Neural progenitor cell (in vitro differentiated cells): ENCODE measurements at regions not wholly inside any gene's neighbourhood (a gene's known extent, or its start where the extent isn't known, plus 50 kb on each side); places are given as distances from the start of the nearest gene placed in this dataset.
A peak's percentile ranks its signal among the peaks of the same experiment; 100 is the strongest.

Experiments used
- DNase-seq: peaks from one replicate; pipeline ENCODE4 v3.0.0-alpha.2; 2016; ENCODE audit warnings: low spot score
- H2AFZ ChIP-seq: fragments of 200-600 bp; sonication (generic); replicated peaks from 2 replicates; pipeline ENCODE4 v1.6.1; 2016; ENCODE audit warnings: antibody characterized with exemption
- H3F3A ChIP-seq: fragments of 200-600 bp; sonication (generic); 2 replicates; pipeline ENCODE4 v1.6.1; 2016; ENCODE audit warnings: antibody characterized with exemption, low read depth
- H3K27ac ChIP-seq: fragments of 200-600 bp; sonication (generic); 2 replicates; pipeline ENCODE4 v1.5.1; 2016; ENCODE audit warnings: mild to moderate bottlenecking
- H3K27me3 ChIP-seq: fragments of 200-600 bp; sonication (generic); 2 replicates; pipeline ENCODE4 v1.6.1; 2016; ENCODE audit warnings: mild to moderate bottlenecking, moderate library complexity
- H3K36me3 ChIP-seq: fragments of 200-600 bp; sonication (generic); 2 replicates; pipeline ENCODE4 v1.5.1; 2016
- H3K4me1 ChIP-seq: fragments of 200-600 bp; sonication (generic); 2 replicates; pipeline ENCODE4 v1.6.1; 2016; ENCODE audit warnings: mixed run types
- H3K4me2 ChIP-seq: fragments of 200-600 bp; sonication (generic); 2 replicates; pipeline ENCODE4 v1.6.1; 2016
- H3K4me3 ChIP-seq: fragments of 200-600 bp; sonication (generic); 2 replicates; pipeline ENCODE4 v1.5.1; 2016
- H3K79me2 ChIP-seq: fragments of 200-600 bp; sonication (generic); 2 replicates; pipeline ENCODE4 v1.6.1; 2016; ENCODE audit warnings: low read depth
- H3K9ac ChIP-seq: fragments of 200-600 bp; sonication (generic); 2 replicates; pipeline ENCODE4 v1.6.1; 2016
- H3K9me3 ChIP-seq: fragments of 200-600 bp; sonication (generic); 2 replicates; pipeline ENCODE4 v1.5.1; 2016; ENCODE audit warnings: low read depth
- H4K20me1 ChIP-seq: fragments of 200-600 bp; sonication (generic); 2 replicates; pipeline ENCODE4 v1.6.1; 2016; ENCODE audit warnings: low read depth
- H3K27ac Mint-ChIP-seq: 3 replicates; pipeline ENCODE4 v1.8.0; 2021; ENCODE audit warnings: mixed read lengths
- H3K27me3 Mint-ChIP-seq: 2 replicates; pipeline ENCODE4 v1.8.0; 2022; ENCODE audit warnings: low read depth, mild to moderate bottlenecking, inconsistent platforms, moderate library complexity, mixed read lengths; ENCODE audit not compliant: insufficient read depth
- H3K36me3 Mint-ChIP-seq: 3 replicates; pipeline ENCODE4 v1.8.0; 2021; ENCODE audit warnings: mixed read lengths
- H3K4me1 Mint-ChIP-seq: 3 replicates; pipeline ENCODE4 v1.8.0; 2021; ENCODE audit warnings: mixed read lengths
- H3K4me3 Mint-ChIP-seq: 3 replicates; pipeline ENCODE4 v1.8.0; 2021; ENCODE audit warnings: mild to moderate bottlenecking, moderate library complexity, mixed read lengths
- H3K9me3 Mint-ChIP-seq: 3 replicates; pipeline ENCODE4 v1.8.0; 2020; ENCODE audit warnings: mixed read lengths
- EZH2 ChIP-seq: fragments of 200-600 bp; sonication (generic); IDR thresholded peaks from 2 replicates; pipeline ENCODE4 v1.6.1; 2017; ENCODE audit warnings: antibody characterized with exemption, mild to moderate bottlenecking, moderate library complexity
- EZH2phosphoT487 ChIP-seq: fragments of 200-600 bp; sonication (generic); IDR thresholded peaks from 2 replicates; pipeline ENCODE4 v1.6.1; 2017; ENCODE audit warnings: antibody characterized with exemption
- TF ChIP-seq, protein P1 (sequence below): fragments of 200-600 bp; sonication (generic); IDR thresholded peaks from 2 replicates; pipeline ENCODE4 v1.5.1; 2017; ENCODE audit warnings: antibody characterized with exemption, mild to moderate bottlenecking

DNA sequence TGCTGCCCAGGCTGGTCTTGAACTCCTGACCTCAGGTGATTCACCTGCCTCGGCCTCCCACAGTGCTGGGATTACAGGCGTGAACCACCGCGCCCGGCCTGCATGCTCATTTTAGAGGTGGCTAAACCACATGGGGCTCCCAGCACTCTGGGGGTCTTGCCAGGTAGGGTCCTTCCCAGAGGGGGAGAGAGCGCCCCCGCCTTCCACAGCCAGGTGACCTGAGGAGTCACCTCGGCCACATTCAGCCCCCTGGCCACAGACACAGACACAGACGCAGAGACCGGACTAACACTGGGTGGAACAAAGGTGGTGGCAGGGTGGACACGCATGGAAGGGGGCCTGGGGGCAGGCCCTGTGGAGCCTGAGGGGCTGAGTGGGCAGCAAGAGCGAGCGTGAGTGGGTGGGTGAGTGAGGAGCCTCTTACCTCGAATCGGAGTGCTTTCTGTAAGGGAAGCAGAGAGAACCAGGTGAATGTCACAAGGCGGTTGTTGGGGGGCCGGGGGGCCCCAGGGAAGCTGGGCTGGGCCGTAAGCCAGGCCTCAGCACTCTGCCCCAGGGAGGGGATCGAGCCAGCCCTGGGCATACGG, 80.1 kb downstream of the PTPRS start:
- H3K4me3 Mint-ChIP-seq = no peak overlapping the region
- H3K36me3 Mint-ChIP-seq = peaks cover 54% of the 10 kb centered on the region
- Histone ChIP-seq H3K27ac (no peak overlapping the region), H3K4me3 (no peak overlapping the region), H2AFZ (no peak overlapping the region), H3K9ac (no peak overlapping the region), H3K4me2 (no peak overlapping the region), H3K27me3 (no peaks in the 10 kb centered on the region), H3K79me2 (no peaks in the 10 kb centered on the region), H3K4me1 (no peaks in the 10 kb centered on the region), H3K9me3 (no peaks in the 10 kb centered on the region), H3F3A (no peaks in the 10 kb centered on the region), H3K36me3 (peaks cover 5% of the 10 kb centered on the region), H4K20me1 (peaks cover 11% of the 10 kb centered on the region)
- peak overlapping the region; percentile 79 for H3K27ac Mint-ChIP-seq
- no peak for TF ChIP-seq EZH2
- TF ChIP-seq, protein P1, sequence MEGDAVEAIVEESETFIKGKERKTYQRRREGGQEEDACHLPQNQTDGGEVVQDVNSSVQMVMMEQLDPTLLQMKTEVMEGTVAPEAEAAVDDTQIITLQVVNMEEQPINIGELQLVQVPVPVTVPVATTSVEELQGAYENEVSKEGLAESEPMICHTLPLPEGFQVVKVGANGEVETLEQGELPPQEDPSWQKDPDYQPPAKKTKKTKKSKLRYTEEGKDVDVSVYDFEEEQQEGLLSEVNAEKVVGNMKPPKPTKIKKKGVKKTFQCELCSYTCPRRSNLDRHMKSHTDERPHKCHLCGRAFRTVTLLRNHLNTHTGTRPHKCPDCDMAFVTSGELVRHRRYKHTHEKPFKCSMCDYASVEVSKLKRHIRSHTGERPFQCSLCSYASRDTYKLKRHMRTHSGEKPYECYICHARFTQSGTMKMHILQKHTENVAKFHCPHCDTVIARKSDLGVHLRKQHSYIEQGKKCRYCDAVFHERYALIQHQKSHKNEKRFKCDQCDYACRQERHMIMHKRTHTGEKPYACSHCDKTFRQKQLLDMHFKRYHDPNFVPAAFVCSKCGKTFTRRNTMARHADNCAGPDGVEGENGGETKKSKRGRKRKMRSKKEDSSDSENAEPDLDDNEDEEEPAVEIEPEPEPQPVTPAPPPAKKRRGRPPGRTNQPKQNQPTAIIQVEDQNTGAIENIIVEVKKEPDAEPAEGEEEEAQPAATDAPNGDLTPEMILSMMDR = no peak
- TF ChIP-seq EZH2phosphoT487 = no peak
- H3K4me1 Mint-ChIP-seq = no peaks in the 10 kb centered on the region
- H3K27me3 Mint-ChIP-seq = peaks cover 5% of the 10 kb centered on the region
- peaks cover 13% of the 10 kb centered on the region for H3K9me3 Mint-ChIP-seq
- no peak for DNase-seq

DNA sequence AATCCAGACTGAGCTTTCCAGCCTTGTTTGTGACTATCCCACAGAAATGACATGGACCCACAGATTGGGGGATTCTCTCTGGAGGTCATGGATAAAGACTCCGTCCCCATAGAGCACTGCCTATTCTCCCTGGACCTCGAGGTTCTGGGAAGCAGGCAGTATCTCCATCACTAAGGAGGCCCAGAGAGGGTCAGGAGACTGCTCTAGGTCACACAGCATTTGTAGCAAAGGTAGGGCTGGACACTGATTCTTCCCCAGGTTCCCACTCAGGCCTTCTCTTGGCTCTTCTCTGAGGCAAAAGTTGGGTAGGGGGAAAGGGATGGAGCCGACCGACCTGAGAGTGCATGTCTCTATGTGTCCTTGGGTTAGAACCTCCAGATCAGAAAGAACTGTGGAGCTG, 80.9 kb downstream of the PTPRS start:
- no peaks in the 10 kb centered on the region for H3F3A ChIP-seq
- peaks cover 5% of the 10 kb centered on the region for H3K27me3 Mint-ChIP-seq
- H3K79me2 ChIP-seq = no peaks in the 10 kb centered on the region
- peaks cover 11% of the 10 kb centered on the region for H4K20me1 ChIP-seq
- no peaks in the 10 kb centered on the region for H3K4me1 ChIP-seq
- TF ChIP-seq, protein P1 = no peak
- TF ChIP-seq EZH2phosphoT487 (no peak), EZH2 (no peak)
- peaks cover 59% of the 10 kb centered on the region for H3K36me3 Mint-ChIP-seq
- no peak for DNase-seq
- no peaks in the 10 kb centered on the region for H3K27me3 ChIP-seq
- H3K9me3 Mint-ChIP-seq = peaks cover 17% of the 10 kb centered on the region
- H3K9ac ChIP-seq = no peak overlapping the region
- no peak overlapping the region for H2AFZ ChIP-seq
- H3K36me3 ChIP-seq = peaks cover 12% of the 10 kb centered on the region
- H3K9me3 ChIP-seq = no peaks in the 10 kb centered on the region
- H3K4me3 Mint-ChIP-seq = no peak overlapping the region
- H3K4me2 ChIP-seq = no peak overlapping the region
- no peak overlapping the region for H3K4me3 ChIP-seq
- no peak overlapping the region for H3K27ac ChIP-seq
- no peaks in the 10 kb centered on the region for H3K4me1 Mint-ChIP-seq
- no peak overlapping the region for H3K27ac Mint-ChIP-seq

DNA sequence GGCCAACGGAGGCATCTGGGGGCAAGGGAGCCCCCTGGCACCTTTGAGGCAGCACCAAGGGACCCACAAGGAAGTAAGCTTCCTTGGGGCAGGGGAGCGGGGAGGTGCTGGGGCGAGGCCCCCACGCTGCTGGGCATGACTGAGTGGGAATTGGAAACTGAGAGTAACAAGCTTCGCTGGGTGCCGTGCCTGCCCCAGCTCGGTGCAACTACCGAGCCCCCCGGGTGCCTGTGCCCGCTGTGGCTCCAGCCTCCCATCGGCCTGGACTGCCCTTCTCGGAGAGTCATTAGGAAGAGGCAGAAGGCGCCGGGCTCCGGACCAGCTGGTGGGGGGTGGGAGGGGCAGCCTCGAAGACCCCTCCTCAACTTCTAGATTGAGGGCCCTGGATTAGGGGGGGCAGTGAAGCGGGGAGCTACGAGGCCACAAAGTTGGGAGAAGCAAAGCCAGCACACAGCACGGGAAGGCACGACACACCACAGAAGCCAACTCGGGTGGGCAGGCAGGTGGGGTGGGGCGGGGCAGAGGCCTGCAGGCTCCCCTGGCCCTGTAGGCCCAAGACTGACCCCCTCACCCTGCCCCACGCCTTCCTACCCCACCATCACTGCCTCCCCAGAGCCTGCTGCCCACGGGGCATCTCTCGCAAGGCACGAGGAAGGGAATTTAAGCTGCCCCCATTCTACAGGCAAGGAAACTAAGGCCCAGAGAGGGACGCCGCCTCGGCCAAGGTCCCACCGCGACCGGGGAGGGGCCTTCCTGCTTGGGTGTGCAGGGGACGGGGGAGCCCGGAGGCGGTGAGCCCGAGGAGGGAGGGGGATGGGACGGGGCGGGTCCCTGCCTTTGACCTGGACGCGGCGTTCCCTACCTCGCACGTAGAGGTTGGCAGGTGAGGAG, 83.2 kb downstream of the PTPRS start:
- Histone ChIP-seq H3K27ac (no peak overlapping the region), H3K4me3 (no peak overlapping the region), H2AFZ (no peak overlapping the region), H3K4me1 (no peaks in the 10 kb centered on the region), H3K9me3 (no peaks in the 10 kb centered on the region), H3F3A (peaks cover 8% of the 10 kb centered on the region), H4K20me1 (peaks cover 6% of the 10 kb centered on the region), H3K36me3 (peaks cover 16% of the 10 kb centered on the region), H3K9ac (no peak overlapping the region), H3K4me2 (no peak overlapping the region), H3K27me3 (no peaks in the 10 kb centered on the region), H3K79me2 (no peaks in the 10 kb centered on the region)
- Mint-ChIP-seq H3K9me3 (peaks cover 21% of the 10 kb centered on the region), H3K36me3 (peaks cover 69% of the 10 kb centered on the region), H3K27me3 (peaks cover 5% of the 10 kb centered on the region), H3K27ac (no peak overlapping the region), H3K4me1 (no peaks in the 10 kb centered on the region), H3K4me3 (no peak overlapping the region)
- no peak for DNase-seq
- TF ChIP-seq EZH2 = no peak
- TF ChIP-seq, protein P1 = no peak
- TF ChIP-seq EZH2phosphoT487 = no peak
